ENCODE measurements at regions not wholly inside any gene's neighbourhood (a gene's known extent, or its start where the extent isn't known, plus 50 kb on each side); places are given as distances from the start of the nearest gene placed in this dataset.

- Histone ChIP-seq H3K9ac (ENCODE audit: low read length in 3 of 3) (no peak overlapping the region), H3K9me3 (ENCODE audit: control insufficient read depth in 2 of 3, insufficient read depth in 1 of 3, low read length in 3 of 3) (no peaks in the 10 kb centered on the region), H3K4me1 (ENCODE audit: control insufficient read depth in 2 of 3, insufficient read depth in 2 of 3, low read depth in 1 of 3, low read length in 3 of 3) (no peaks in the 10 kb centered on the region), H3K36me3 (ENCODE audit: control insufficient read depth in 2 of 3, insufficient read depth in 3 of 3, low read length in 3 of 3) (no peaks in the 10 kb centered on the region), H3K27ac (ENCODE audit: low read depth in 2 of 2, low read length in 2 of 2) (no peak overlapping the region), H3K4me3 (ENCODE audit: low read length in 3 of 3) (no peak overlapping the region), H3K27me3 (ENCODE audit: control insufficient read depth, insufficient read depth, low read length) (no peaks in the 10 kb centered on the region)
- DNase-seq (no peak), FAIRE-seq (no peak)
- no peak for TF ChIP-seq CTCF (IDR thresholded peaks at IDR 0.05; ENCODE audit: borderline replicate concordance, extremely low read depth, insufficient read depth)
- intact Hi-C loops (cut with DNase I): no loop called here
Measured at GRCh38 chr6:106894978-106895702, 79.4 kb downstream of the CD24 start.

- no peaks in the 10 kb centered on the region for H3K4me1 ChIP-seq (ENCODE audit: control insufficient read depth in 2 of 3, insufficient read depth in 2 of 3, low read depth in 1 of 3, low read length in 3 of 3)
- no peak for TF ChIP-seq CTCF (IDR thresholded peaks at IDR 0.05; ENCODE audit: borderline replicate concordance, extremely low read depth, insufficient read depth)
- no peaks in the 10 kb centered on the region for H3K27me3 ChIP-seq (ENCODE audit: control insufficient read depth, insufficient read depth, low read length)
- H3K4me3 ChIP-seq (ENCODE audit: low read length in 3 of 3): no peak overlapping the region
- no peaks in the 10 kb centered on the region for H3K36me3 ChIP-seq (ENCODE audit: control insufficient read depth in 2 of 3, insufficient read depth in 3 of 3, low read length in 3 of 3)
- H3K9me3 ChIP-seq (ENCODE audit: control insufficient read depth in 2 of 3, insufficient read depth in 1 of 3, low read length in 3 of 3): no peaks in the 10 kb centered on the region
- H3K9ac ChIP-seq (ENCODE audit: low read length in 3 of 3): no peak overlapping the region
- intact Hi-C loops (cut with DNase I): no loop called here
- no peak for FAIRE-seq
- no peak overlapping the region for H3K27ac ChIP-seq (ENCODE audit: low read depth in 2 of 2, low read length in 2 of 2)
- no peak for DNase-seq
Measured at GRCh38 chr6:106892186-106892585, 82.3 kb downstream of the CD24 start.

- no peak overlapping the region for H3K27ac ChIP-seq (ENCODE audit: low read depth in 2 of 2, low read length in 2 of 2)
- intact Hi-C loops (cut with DNase I): no loop called here
- no peaks in the 10 kb centered on the region for H3K36me3 ChIP-seq (ENCODE audit: control insufficient read depth in 2 of 3, insufficient read depth in 3 of 3, low read length in 3 of 3)
- no peak for TF ChIP-seq CTCF (IDR thresholded peaks at IDR 0.05; ENCODE audit: borderline replicate concordance, extremely low read depth, insufficient read depth)
- H3K27me3 ChIP-seq (ENCODE audit: control insufficient read depth, insufficient read depth, low read length): no peaks in the 10 kb centered on the region
- DNase-seq (no peak), FAIRE-seq (no peak)
- H3K9ac ChIP-seq (ENCODE audit: low read length in 3 of 3): no peak overlapping the region
- no peaks in the 10 kb centered on the region for H3K9me3 ChIP-seq (ENCODE audit: control insufficient read depth in 2 of 3, insufficient read depth in 1 of 3, low read length in 3 of 3)
- peaks cover 0 to 2% (median 0%) of the 10 kb centered on the region in 3 donors for H3K4me1 ChIP-seq (ENCODE audit: control insufficient read depth in 2 of 3, insufficient read depth in 2 of 3, low read depth in 1 of 3, low read length in 3 of 3)
- H3K4me3 ChIP-seq (ENCODE audit: low read length in 3 of 3): no peak overlapping the region
Measured at GRCh38 chr6:106890447-106890846, 84.1 kb downstream of the CD24 start.

DNA sequence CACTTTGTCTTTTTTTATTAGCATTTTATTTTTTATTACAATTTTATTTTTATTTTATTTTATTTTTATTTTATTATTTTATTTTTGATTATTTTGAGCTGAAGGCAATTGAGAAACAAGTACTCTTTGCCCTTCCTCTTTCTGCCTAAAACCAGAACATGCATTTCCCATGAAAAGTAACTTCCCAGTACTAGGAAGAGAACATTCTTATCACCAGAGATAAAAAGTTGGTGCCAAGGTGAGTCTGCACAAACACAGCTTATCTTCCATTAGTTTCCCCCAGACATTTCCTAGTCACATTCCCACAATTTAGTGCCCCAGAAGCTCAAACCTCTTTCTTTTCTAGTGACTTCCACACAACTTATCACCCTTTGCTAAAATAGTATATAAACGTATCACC lies 84.8 kb downstream of the CD24 start:
- Histone ChIP-seq H3K9ac (ENCODE audit: low read length in 3 of 3) (no peak overlapping the region), H3K4me3 (ENCODE audit: low read length in 3 of 3) (no peak overlapping the region), H3K27me3 (ENCODE audit: control insufficient read depth, insufficient read depth, low read length) (no peaks in the 10 kb centered on the region), H3K36me3 (ENCODE audit: control insufficient read depth in 2 of 3, insufficient read depth in 3 of 3, low read length in 3 of 3) (no peaks in the 10 kb centered on the region), H3K4me1 (ENCODE audit: control insufficient read depth in 2 of 3, insufficient read depth in 2 of 3, low read depth in 1 of 3, low read length in 3 of 3) (peaks cover 0 to 2% (median 0%) of the 10 kb centered on the region in 3 donors), H3K27ac (ENCODE audit: low read depth in 2 of 2, low read length in 2 of 2) (no peak overlapping the region), H3K9me3 (ENCODE audit: control insufficient read depth in 2 of 3, insufficient read depth in 1 of 3, low read length in 3 of 3) (no peaks in the 10 kb centered on the region)
- intact Hi-C loops (cut with DNase I): no loop called here
- DNase-seq (no peak), FAIRE-seq (no peak)
- TF ChIP-seq CTCF (IDR thresholded peaks at IDR 0.05; ENCODE audit: borderline replicate concordance, extremely low read depth, insufficient read depth): no peak

All from kidney (tissue), 13 donors.